ENCODE measurements at regions not wholly inside any gene's neighbourhood (a gene's known extent, or its start where the extent isn't known, plus 50 kb on each side); places are given as distances from the start of the nearest gene placed in this dataset.

- no peak for TF ChIP-seq EP300 (IDR thresholded peaks at IDR 0.05)
- TF ChIP-seq CTCF (IDR thresholded peaks at IDR 0.05) = no peak
- no peak for TF ChIP-seq POLR2AphosphoS5 (IDR thresholded peaks at IDR 0.05)
- no peak for TF ChIP-seq POLR2A (IDR thresholded peaks at IDR 0.05)
- Histone ChIP-seq H3K36me3 (no peaks in the 10 kb centered on the region), H3K4me1 (no peaks in the 10 kb centered on the region), H3K27ac (no peak overlapping the region), H3K27me3 (no peaks in the 10 kb centered on the region), H3K9me3 (no peaks in the 10 kb centered on the region), H3K4me3 (no peak overlapping the region)
- 84 to 95% (median 87%) methylated on average over 4 of the region's 4 CpGs for WGBS, 5 donors
- DNase-seq = no peak
- intact Hi-C loops (cut with DNase I; ENCODE audit: low total_unique reads) = no loop called here
These were observed 238.7 kb upstream of the TNRC6C start for GRCh38 chr17:77719806-77720205.

- 82 to 88% (median 87%) methylated on average over 14 of the region's 14 CpGs for WGBS, 5 donors
- H3K27ac ChIP-seq = no peak overlapping the region
- no peaks in the 10 kb centered on the region for H3K9me3 ChIP-seq
- no peaks in the 10 kb centered on the region for H3K27me3 ChIP-seq
- H3K36me3 ChIP-seq = no peaks in the 10 kb centered on the region
- no peak for DNase-seq
- intact Hi-C loops (cut with DNase I; ENCODE audit: low total_unique reads) = no loop called here
- TF ChIP-seq EP300 (IDR thresholded peaks at IDR 0.05) (no peak), POLR2AphosphoS5 (IDR thresholded peaks at IDR 0.05) (no peak), CTCF (IDR thresholded peaks at IDR 0.05) (no peak), POLR2A (IDR thresholded peaks at IDR 0.05) (no peak)
- no peaks in the 10 kb centered on the region for H3K4me1 ChIP-seq
- H3K4me3 ChIP-seq = no peak overlapping the region
These were observed 237.3 kb upstream of the TNRC6C start for GRCh38 chr17:77720946-77721845.

- Histone ChIP-seq H3K27me3 (no peaks in the 10 kb centered on the region), H3K4me1 (no peaks in the 10 kb centered on the region), H3K27ac (no peak overlapping the region), H3K36me3 (no peaks in the 10 kb centered on the region), H3K9me3 (no peaks in the 10 kb centered on the region), H3K4me3 (no peak overlapping the region)
- TF ChIP-seq POLR2AphosphoS5 (IDR thresholded peaks at IDR 0.05) = no peak
- no peak for TF ChIP-seq POLR2A (IDR thresholded peaks at IDR 0.05)
- TF ChIP-seq CTCF (IDR thresholded peaks at IDR 0.05) = no peak
- TF ChIP-seq EP300 (IDR thresholded peaks at IDR 0.05) = no peak
- 48 to 69% (median 55%) methylated on average over 3 of the region's 3 CpGs for WGBS, 5 donors
- intact Hi-C loops (cut with DNase I; ENCODE audit: low total_unique reads) = no loop called here
- DNase-seq = no peak
These were observed 236.7 kb upstream of the TNRC6C start for GRCh38 chr17:77721846-77722160.

GRCh38 chr17:77722366-77722765, 236.1 kb upstream of the TNRC6C start:
- H3K4me1 ChIP-seq = peaks cover 0 to 4% (median 0%) of the 10 kb centered on the region in 4 donors

More at GRCh38 chr17:77722366-77722765, 236.1 kb upstream of the TNRC6C start:
- DNase-seq = no peak
- intact Hi-C loops (cut with DNase I; ENCODE audit: low total_unique reads) = no loop called here
- H3K27ac ChIP-seq = no peak overlapping the region
- H3K36me3 ChIP-seq = no peaks in the 10 kb centered on the region
- H3K9me3 ChIP-seq = no peaks in the 10 kb centered on the region
- H3K4me3 ChIP-seq = no peak overlapping the region
- H3K27me3 ChIP-seq = no peaks in the 10 kb centered on the region
- TF ChIP-seq CTCF (IDR thresholded peaks at IDR 0.05) (no peak), EP300 (IDR thresholded peaks at IDR 0.05) (no peak), POLR2A (IDR thresholded peaks at IDR 0.05) (no peak)
- WGBS, 5 donors = 92 to 93% (median 93%) methylated on average over 8 of the region's 8 CpGs

Data from stomach (tissue), 8 donors.